ENCODE measurements at regions not wholly inside any gene's neighbourhood (a gene's known extent, or its start where the extent isn't known, plus 50 kb on each side); places are given as distances from the start of the nearest gene placed in this dataset.

DNA sequence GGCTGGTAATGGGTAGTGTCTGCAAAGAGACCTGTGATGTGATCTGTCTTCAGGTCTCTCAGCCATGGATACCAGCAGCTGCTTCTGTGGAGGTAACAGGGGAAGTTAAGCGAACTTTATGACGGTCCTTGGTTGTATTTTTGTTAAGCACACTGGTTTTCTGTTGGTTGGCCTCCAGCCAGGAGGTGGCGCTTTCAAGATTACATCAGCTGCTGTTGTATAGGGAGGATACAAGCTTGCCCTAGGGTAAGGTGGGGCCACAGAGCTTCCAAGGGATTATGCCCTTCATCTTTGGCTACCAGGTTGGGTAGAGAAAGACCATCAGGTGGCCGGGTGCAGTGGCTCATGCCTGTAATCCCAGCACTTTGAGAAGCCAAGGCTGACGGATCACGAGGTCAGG lies 834.2 kb upstream of the GALNTL6 start:
- peaks cover 1% of the 10 kb centered on the region for H3K27me3 Mint-ChIP-seq (ENCODE audit: insufficient read depth, low read depth, poor library complexity)
- H3F3A ChIP-seq (replicated peaks; ENCODE audit: low read depth), result no peaks in the 10 kb centered on the region
- H3K4me3 Mint-ChIP-seq, result no peak overlapping the region
- no peaks in the 10 kb centered on the region for H3K27me3 ChIP-seq (ENCODE audit: insufficient read depth)
- H3K27ac Mint-ChIP-seq, result no peak overlapping the region
- no peaks in the 10 kb centered on the region for H3K4me1 Mint-ChIP-seq
- H3K4me1 ChIP-seq (ENCODE audit: insufficient read depth), result no peaks in the 10 kb centered on the region
- ATAC-seq (no peak), DNase-seq (ENCODE audit: low spot score) (peak; percentile 6)
- 0 out of 2 replicates have a peak, but pooled peaks cover 2% of the 10 kb centered on the region for H3K9me2 ChIP-seq (ENCODE audit: insufficient read depth)
- no peak overlapping the region for H3K27ac ChIP-seq (ENCODE audit: low read depth)
- no peaks in the 10 kb centered on the region; the same call in 1 of the 2 replicates for H3K36me3 ChIP-seq (ENCODE audit: insufficient read depth)
- no peak overlapping the region for H2AFZ ChIP-seq
- peaks cover 3% of the 10 kb centered on the region; the same call in 2 of the 3 replicates for H3K9me3 Mint-ChIP-seq
- H3K4me3 ChIP-seq, result no peak overlapping the region
- no peaks in the 10 kb centered on the region for H3K79me2 ChIP-seq (replicated peaks; ENCODE audit: insufficient read depth)
- H3K4me2 ChIP-seq, result no peak overlapping the region
- TF ChIP-seq, protein P1, sequence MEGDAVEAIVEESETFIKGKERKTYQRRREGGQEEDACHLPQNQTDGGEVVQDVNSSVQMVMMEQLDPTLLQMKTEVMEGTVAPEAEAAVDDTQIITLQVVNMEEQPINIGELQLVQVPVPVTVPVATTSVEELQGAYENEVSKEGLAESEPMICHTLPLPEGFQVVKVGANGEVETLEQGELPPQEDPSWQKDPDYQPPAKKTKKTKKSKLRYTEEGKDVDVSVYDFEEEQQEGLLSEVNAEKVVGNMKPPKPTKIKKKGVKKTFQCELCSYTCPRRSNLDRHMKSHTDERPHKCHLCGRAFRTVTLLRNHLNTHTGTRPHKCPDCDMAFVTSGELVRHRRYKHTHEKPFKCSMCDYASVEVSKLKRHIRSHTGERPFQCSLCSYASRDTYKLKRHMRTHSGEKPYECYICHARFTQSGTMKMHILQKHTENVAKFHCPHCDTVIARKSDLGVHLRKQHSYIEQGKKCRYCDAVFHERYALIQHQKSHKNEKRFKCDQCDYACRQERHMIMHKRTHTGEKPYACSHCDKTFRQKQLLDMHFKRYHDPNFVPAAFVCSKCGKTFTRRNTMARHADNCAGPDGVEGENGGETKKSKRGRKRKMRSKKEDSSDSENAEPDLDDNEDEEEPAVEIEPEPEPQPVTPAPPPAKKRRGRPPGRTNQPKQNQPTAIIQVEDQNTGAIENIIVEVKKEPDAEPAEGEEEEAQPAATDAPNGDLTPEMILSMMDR (conservative IDR thresholded peaks at IDR 0.05; ENCODE audit: low read depth in 2 of 2), result peak; percentile 34 to 41
- no peak for TF ChIP-seq JUNB (IDR thresholded peaks at IDR 0.05; ENCODE audit: unreplicated experiment)
- no peak for TF ChIP-seq POLR2AphosphoS5 (IDR thresholded peaks at IDR 0.05; ENCODE audit: low read depth)
- no peaks in the 10 kb centered on the region for H4K20me1 ChIP-seq (replicated peaks; ENCODE audit: insufficient read depth)
- H3K36me3 Mint-ChIP-seq (ENCODE audit: low read depth), result peaks cover 10% of the 10 kb centered on the region; the same call in 2 of the 3 replicates

- Mint-ChIP-seq H3K27ac (no peak overlapping the region), H3K4me3 (no peak overlapping the region), H3K4me1 (no peaks in the 10 kb centered on the region), H3K9me3 (no peaks in the 10 kb centered on the region), H3K36me3 (ENCODE audit: low read depth) (no peaks in the 10 kb centered on the region), H3K27me3 (ENCODE audit: insufficient read depth, low read depth, poor library complexity) (peaks cover 5% of the 10 kb centered on the region)
- Histone ChIP-seq H4K20me1 (replicated peaks; ENCODE audit: insufficient read depth) (no peaks in the 10 kb centered on the region), H2AFZ (no peak overlapping the region), H3K79me2 (replicated peaks; ENCODE audit: insufficient read depth) (no peaks in the 10 kb centered on the region), H3K27me3 (ENCODE audit: insufficient read depth) (no peaks in the 10 kb centered on the region), H3K4me2 (no peak overlapping the region), H3K27ac (ENCODE audit: low read depth) (no peak overlapping the region), H3K9me2 (ENCODE audit: insufficient read depth) (no peaks in the 10 kb centered on the region), H3K36me3 (ENCODE audit: insufficient read depth) (no peaks in the 10 kb centered on the region), H3K4me3 (no peak overlapping the region), H3K4me1 (ENCODE audit: insufficient read depth) (no peaks in the 10 kb centered on the region; the same call in 1 of the 2 replicates), H3F3A (replicated peaks; ENCODE audit: low read depth) (no peaks in the 10 kb centered on the region)
- ATAC-seq, result no peak
- no peak for DNase-seq (ENCODE audit: low spot score)
- no peak for TF ChIP-seq NANOG (IDR thresholded peaks at IDR 0.05; ENCODE audit: borderline replicate concordance)
- no peak for TF ChIP-seq POLR2AphosphoS5 (IDR thresholded peaks at IDR 0.05; ENCODE audit: low read depth)
- TF ChIP-seq, protein P1 (conservative IDR thresholded peaks at IDR 0.05; ENCODE audit: low read depth in 2 of 2), result no peak
- TF ChIP-seq ZNF331 (CRISPR knock-in tag; IDR thresholded peaks at IDR 0.05; ENCODE audit: low read depth), result no peak
- TF ChIP-seq EZH2phosphoT487 (IDR thresholded peaks at IDR 0.05; ENCODE audit: unreplicated experiment), result no peak
- TF ChIP-seq EZH2 (IDR thresholded peaks at IDR 0.05; ENCODE audit: low read depth, unreplicated experiment), result no peak
- TF ChIP-seq STAT1 (IDR thresholded peaks at IDR 0.05; ENCODE audit: unreplicated experiment), result no peak
- no peak for TF ChIP-seq ZNF462 (CRISPR knock-in tag; IDR thresholded peaks at IDR 0.05)
- TF ChIP-seq JUNB (IDR thresholded peaks at IDR 0.05; ENCODE audit: unreplicated experiment), result no peak
- TF ChIP-seq, protein P2, sequence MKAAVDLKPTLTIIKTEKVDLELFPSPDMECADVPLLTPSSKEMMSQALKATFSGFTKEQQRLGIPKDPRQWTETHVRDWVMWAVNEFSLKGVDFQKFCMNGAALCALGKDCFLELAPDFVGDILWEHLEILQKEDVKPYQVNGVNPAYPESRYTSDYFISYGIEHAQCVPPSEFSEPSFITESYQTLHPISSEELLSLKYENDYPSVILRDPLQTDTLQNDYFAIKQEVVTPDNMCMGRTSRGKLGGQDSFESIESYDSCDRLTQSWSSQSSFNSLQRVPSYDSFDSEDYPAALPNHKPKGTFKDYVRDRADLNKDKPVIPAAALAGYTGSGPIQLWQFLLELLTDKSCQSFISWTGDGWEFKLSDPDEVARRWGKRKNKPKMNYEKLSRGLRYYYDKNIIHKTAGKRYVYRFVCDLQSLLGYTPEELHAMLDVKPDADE (IDR thresholded peaks at IDR 0.05), result no peak
- TF ChIP-seq ZNF114 (CRISPR knock-in tag; IDR thresholded peaks at IDR 0.05), result no peak
These were observed 859.3 kb upstream of the AADAT start for GRCh38 chr4:170949084-170949483.

All from GM23338 (cell line).